ENCODE measurements at regions not wholly inside any gene's neighbourhood (a gene's known extent, or its start where the extent isn't known, plus 50 kb on each side); places are given as distances from the start of the nearest gene placed in this dataset.
A peak's percentile ranks its signal among the peaks of the same experiment; 100 is the strongest.
"Not testable (repeated sequence)": the region's sequence is repeated elsewhere in the genome, so short reads cannot be mapped to it uniquely, and the experiment has no call there.

- TF ChIP-seq CTCF (conservative IDR thresholded peaks at IDR 0.05; ENCODE audit: low read depth, low read length): no peak
- no peak for DNase-seq (ENCODE audit: low read depth)
- no peak overlapping the region for H3K4me3 ChIP-seq (ENCODE audit: low read depth, low read length)
These were observed 136.5 kb upstream of the FOXG1 start for GRCh38 chr14:28630100-28630499.

GRCh38 chr14:28635387-28635786 is 131.2 kb upstream of the FOXG1 start:
- no peak overlapping the region for H3K4me3 ChIP-seq (ENCODE audit: low read depth, low read length)
- peak; percentile 48 for TF ChIP-seq CTCF (conservative IDR thresholded peaks at IDR 0.05; ENCODE audit: low read depth, low read length)
- no peak for DNase-seq (ENCODE audit: low read depth)

- DNase-seq (ENCODE audit: low read depth): not testable (repeated sequence)
These were observed 130.8 kb upstream of the FOXG1 start for GRCh38 chr14:28635816-28636215.

GRCh38 chr14:28641189-28641588 is 125.4 kb upstream of the FOXG1 start:
- not testable (repeated sequence) for DNase-seq (ENCODE audit: low read depth)

More at GRCh38 chr14:28635816-28636215, 130.8 kb upstream of the FOXG1 start:
- not testable (repeated sequence) for H3K4me3 ChIP-seq (ENCODE audit: low read depth, low read length)

GRCh38 chr14:28651148-28651547 is 115.4 kb upstream of the FOXG1 start:
- H3K4me3 ChIP-seq (ENCODE audit: low read depth, low read length): no peak overlapping the region
- TF ChIP-seq CTCF (conservative IDR thresholded peaks at IDR 0.05; ENCODE audit: low read depth, low read length): no peak
- DNase-seq (ENCODE audit: low read depth): no peak

More at GRCh38 chr14:28641189-28641588, 125.4 kb upstream of the FOXG1 start:
- H3K4me3 ChIP-seq (ENCODE audit: low read depth, low read length): not testable (repeated sequence)

GRCh38 chr14:28652782-28653181 is 113.8 kb upstream of the FOXG1 start:
- TF ChIP-seq CTCF (conservative IDR thresholded peaks at IDR 0.05; ENCODE audit: low read depth, low read length): no peak
- H3K4me3 ChIP-seq (ENCODE audit: low read depth, low read length): no peak overlapping the region
- no peak for DNase-seq (ENCODE audit: low read depth)

GRCh38 chr14:28653521-28653920 is 113.1 kb upstream of the FOXG1 start:
- DNase-seq (ENCODE audit: low read depth): no peak
- TF ChIP-seq CTCF (conservative IDR thresholded peaks at IDR 0.05; ENCODE audit: low read depth, low read length): no peak
- H3K4me3 ChIP-seq (ENCODE audit: low read depth, low read length): no peak overlapping the region

GRCh38 chr14:28656704-28657255 is 109.8 kb upstream of the FOXG1 start:
- TF ChIP-seq CTCF (conservative IDR thresholded peaks at IDR 0.05; ENCODE audit: low read depth, low read length): no peak
- H3K4me3 ChIP-seq (ENCODE audit: low read depth, low read length): no peak overlapping the region
- no peak for DNase-seq (ENCODE audit: low read depth)
